Retinal pigment epithelial cell (primary cell): ENCODE measurements at regions not wholly inside any gene's neighbourhood (a gene's known extent, or its start where the extent isn't known, plus 50 kb on each side); places are given as distances from the start of the nearest gene placed in this dataset.
"Not testable (repeated sequence)": the region's sequence is repeated elsewhere in the genome, so short reads cannot be mapped to it uniquely, and the experiment has no call there.

Experiments used
- DNase-seq: peaks from one replicate; pipeline ENCODE4 v3.0.0-alpha.2; 2010; ENCODE audit warnings: low read depth
- H3K4me3 ChIP-seq: 2 replicates; pipeline ENCODE4 v1.5.1; 2011; ENCODE audit warnings: mild to moderate bottlenecking, low read length, control low read depth, moderate library complexity
- CTCF ChIP-seq: conservative IDR thresholded peaks from 2 replicates; pipeline ENCODE4 v1.5.1; 2011; ENCODE audit warnings: low read depth, low read length, control low read depth, inconsistent platforms

- not testable (repeated sequence) for DNase-seq
Observed at GRCh38 chr7:76117306-76117991, 69.5 kb downstream of the MDH2 start.

GRCh38 chr7:76118253-76119036 is 70.5 kb downstream of the MDH2 start:
- not testable (repeated sequence) for DNase-seq, H3K4me3 ChIP-seq

More at GRCh38 chr7:76117306-76117991, 69.5 kb downstream of the MDH2 start:
- not testable (repeated sequence) for H3K4me3 ChIP-seq

- DNase-seq, result no peak
- H3K4me3 ChIP-seq, result no peak overlapping the region
Observed at GRCh38 chr7:76121044-76121443, 73.1 kb downstream of the MDH2 start.

GRCh38 chr7:76122516-76123239 is 74.8 kb downstream of the MDH2 start:
- DNase-seq, result no peak
- no peak for TF ChIP-seq CTCF
- no peak overlapping the region for H3K4me3 ChIP-seq

More at GRCh38 chr7:76121044-76121443, 73.1 kb downstream of the MDH2 start:
- no peak for TF ChIP-seq CTCF

- no peak for TF ChIP-seq CTCF
- H3K4me3 ChIP-seq, result no peak overlapping the region
- DNase-seq, result no peak
Observed at GRCh38 chr7:76123316-76123715, 75.4 kb downstream of the MDH2 start.

- no peak for DNase-seq
- H3K4me3 ChIP-seq, result no peak overlapping the region
- TF ChIP-seq CTCF, result no peak
Observed at GRCh38 chr7:76125560-76125959, 76.1 kb upstream of the SRRM3 start.

GRCh38 chr7:76126632-76127031 is 75.1 kb upstream of the SRRM3 start:
- TF ChIP-seq CTCF, result no peak
- no peak for DNase-seq
- H3K4me3 ChIP-seq, result no peak overlapping the region
